WTC11 (cell line): ENCODE measurements at regions not wholly inside any gene's neighbourhood (a gene's known extent, or its start where the extent isn't known, plus 50 kb on each side); places are given as distances from the start of the nearest gene placed in this dataset.

Experiments used
- ATAC-seq: fragments of 200-7000 bp; cut with Tn5 transposase; 2 replicates; pipeline ENCODE4 v1.10.0; 2021; ENCODE audit warnings: mild to moderate bottlenecking, moderate library complexity
- CTCF ChIA-PET: fragments of 300-600 bp; sonication (Branson Sonifier 250); formaldehyde crosslinking; loops from one replicate; lab custom pipeline; 2021; ENCODE audit warnings: antibody characterized with exemption; lab: Charles Lee
- POLR2A ChIA-PET: fragments of 350-600 bp; sonication (Branson Sonifier 250); formaldehyde crosslinking; loops from one replicate; lab custom pipeline; 2021; ENCODE audit warnings: antibody characterized with exemption; lab: Charles Lee
- DNase-seq: peaks from one replicate; pipeline ENCODE4 v3.0.0; 2021; ENCODE audit warnings: low spot score
- H3K27ac Mint-ChIP-seq: 2 replicates; pipeline ENCODE4 v1.8.0; 2021; ENCODE audit warnings: mixed read lengths
- H3K27me3 Mint-ChIP-seq: 2 replicates; pipeline ENCODE4 v1.8.0; 2021; ENCODE audit warnings: low read depth, mild to moderate bottlenecking, moderate library complexity, mixed read lengths
- H3K36me3 Mint-ChIP-seq: 2 replicates; pipeline ENCODE4 v1.8.0; 2021; ENCODE audit warnings: mixed read lengths
- H3K4me1 Mint-ChIP-seq: 2 replicates; pipeline ENCODE4 v1.8.0; 2022; ENCODE audit warnings: mixed read lengths
- H3K4me3 Mint-ChIP-seq: 2 replicates; pipeline ENCODE4 v1.8.0; 2021; ENCODE audit warnings: mild to moderate bottlenecking, moderate library complexity, mixed read lengths
- H3K9me3 Mint-ChIP-seq: 2 replicates; pipeline ENCODE4 v1.8.0; 2021; ENCODE audit warnings: mixed read lengths
- AFF4 ChIP-seq: sonication (generic); formaldehyde crosslinking; IDR thresholded peaks from 2 replicates; pipeline ENCODE4 v1.8.1; 2023; ENCODE audit warnings: mild to moderate bottlenecking, missing genetic modification reagents, borderline replicate concordance
- ATF2 ChIP-seq: sonication (generic); formaldehyde crosslinking; IDR thresholded peaks from 2 replicates; pipeline ENCODE4 v1.8.1; 2022; ENCODE audit warnings: low read depth, missing genetic modification reagents, borderline replicate concordance
- CREM ChIP-seq: sonication (generic); formaldehyde crosslinking; IDR thresholded peaks from 2 replicates; pipeline ENCODE4 v1.8.1; 2022; ENCODE audit warnings: mild to moderate bottlenecking, missing genetic modification reagents, moderate library complexity
- CTCF ChIP-seq: fragments of 200-600 bp; IDR thresholded peaks from 2 replicates; pipeline ENCODE4 v1.8.0; 2022; ENCODE audit warnings: antibody characterized with exemption
- E2F1 ChIP-seq: sonication (generic); formaldehyde crosslinking; IDR thresholded peaks from 2 replicates; pipeline ENCODE4 v1.8.0; 2022; ENCODE audit warnings: mild to moderate bottlenecking, missing genetic modification reagents
- E2F4 ChIP-seq: sonication (generic); formaldehyde crosslinking; IDR thresholded peaks from 2 replicates; pipeline ENCODE4 v1.8.1; 2022; ENCODE audit warnings: low read depth, mild to moderate bottlenecking, moderate library complexity, missing genetic modification reagents, borderline replicate concordance
- ELF4 ChIP-seq: sonication (generic); formaldehyde crosslinking; IDR thresholded peaks from 2 replicates; pipeline ENCODE4 v1.8.1; 2022; ENCODE audit warnings: low read depth, mild to moderate bottlenecking, moderate library complexity, missing genetic modification reagents
- ETV6 ChIP-seq: sonication (generic); formaldehyde crosslinking; IDR thresholded peaks from 2 replicates; pipeline ENCODE4 v1.8.1; 2022; ENCODE audit warnings: mild to moderate bottlenecking, missing genetic modification reagents
- FOXP4 ChIP-seq: sonication (generic); formaldehyde crosslinking; IDR thresholded peaks from 2 replicates; pipeline ENCODE4 v1.8.0; 2022; ENCODE audit warnings: mild to moderate bottlenecking, missing genetic modification reagents
- GABPB1 ChIP-seq: sonication (generic); formaldehyde crosslinking; IDR thresholded peaks from 2 replicates; pipeline ENCODE4 v1.8.1; 2023; ENCODE audit warnings: mild to moderate bottlenecking, missing genetic modification reagents
- JUN ChIP-seq: sonication (generic); formaldehyde crosslinking; IDR thresholded peaks from 2 replicates; pipeline ENCODE4 v1.8.0; 2023; ENCODE audit warnings: mild to moderate bottlenecking, missing genetic modification reagents
- KAT7 ChIP-seq: sonication (generic); formaldehyde crosslinking; IDR thresholded peaks from 2 replicates; pipeline ENCODE4 v1.8.1; 2023; ENCODE audit warnings: missing genetic modification reagents, mild to moderate bottlenecking, borderline replicate concordance
- MXD4 ChIP-seq: fragments of 250-450 bp; sonication (Bioruptor Pico); IDR thresholded peaks from 2 replicates; pipeline ENCODE4 v1.8.0; 2021; ENCODE audit warnings: mild to moderate bottlenecking, moderate library complexity, borderline replicate concordance
- NFATC4 ChIP-seq: fragments of 250-450 bp; sonication (Bioruptor Pico); IDR thresholded peaks from 2 replicates; pipeline ENCODE4 v1.9.0; 2021; ENCODE audit warnings: mild to moderate bottlenecking
- NFE2L1 ChIP-seq: sonication (generic); formaldehyde crosslinking; IDR thresholded peaks from 2 replicates; pipeline ENCODE4 v1.8.1; 2023; ENCODE audit warnings: missing genetic modification reagents
- OVOL2 ChIP-seq: fragments of 250-450 bp; sonication (Bioruptor Pico); IDR thresholded peaks from 2 replicates; pipeline ENCODE4 v1.9.0; 2021; ENCODE audit warnings: mild to moderate bottlenecking, borderline replicate concordance
- RORB ChIP-seq: fragments of 250-450 bp; sonication (Bioruptor Pico); IDR thresholded peaks from 2 replicates; pipeline ENCODE4 v1.9.0; 2021; ENCODE audit warnings: mild to moderate bottlenecking
- TEAD1 ChIP-seq: sonication (generic); formaldehyde crosslinking; IDR thresholded peaks from 2 replicates; pipeline ENCODE4 v1.8.0; 2022; ENCODE audit warnings: mild to moderate bottlenecking, missing genetic modification reagents
- TEAD4 ChIP-seq: sonication (generic); formaldehyde crosslinking; IDR thresholded peaks from 2 replicates; pipeline ENCODE4 v1.8.0; 2022; ENCODE audit warnings: mild to moderate bottlenecking, missing genetic modification reagents
- ZNF317 ChIP-seq: sonication (generic); formaldehyde crosslinking; IDR thresholded peaks from 2 replicates; pipeline ENCODE4 v1.8.1; 2023; ENCODE audit warnings: low read depth, mild to moderate bottlenecking, moderate library complexity, missing genetic modification reagents, borderline replicate concordance
- ZNF396 ChIP-seq: fragments of 250-450 bp; sonication (Bioruptor Pico); IDR thresholded peaks from 2 replicates; pipeline ENCODE4 v1.8.0; 2021; ENCODE audit warnings: mild to moderate bottlenecking, moderate library complexity, borderline replicate concordance
- ZSCAN18 ChIP-seq: fragments of 250-450 bp; sonication (Bioruptor Pico); IDR thresholded peaks from 2 replicates; pipeline ENCODE4 v2.1.2; 2022; ENCODE audit warnings: mild to moderate bottlenecking, moderate library complexity

- no peak overlapping the region for H3K4me3 Mint-ChIP-seq
- ATAC-seq = no peak
These were observed 152.5 kb upstream of the LYZL1 start for GRCh38 chr10:29136411-29136810.

GRCh38 chr10:29140151-29140550 is 148.7 kb upstream of the LYZL1 start:
- peaks cover 52% of the 10 kb centered on the region for H3K4me1 Mint-ChIP-seq
- no peak for DNase-seq
- H3K9me3 Mint-ChIP-seq = peaks cover 3% of the 10 kb centered on the region; the same call in 1 of the 2 replicates
- peak overlapping the region; percentile 41; the same call in 1 of the 2 replicates for H3K27ac Mint-ChIP-seq
- ATAC-seq = no peak
- H3K4me3 Mint-ChIP-seq = no peak overlapping the region
- ChIA-PET CTCF (interaction anchor here (1.2 kb wide), 1 partner anchor 13 kb away, joined by 3 read pairs; no protein-coding TSS in a partner anchor), POLR2A (interaction anchor here (0.7 kb wide), 1 partner anchor 484 kb away, joined by 3 read pairs; no protein-coding TSS in a partner anchor)
- H3K27me3 Mint-ChIP-seq = no peaks in the 10 kb centered on the region
- peaks cover 4% of the 10 kb centered on the region for H3K36me3 Mint-ChIP-seq
- TF ChIP-seq ZNF396 (CRISPR knock-in tag) (no peak), GABPB1 (CRISPR knock-in tag) (no peak), OVOL2 (no peak), KAT7 (no peak), MXD4 (no peak), FOXP4 (CRISPR knock-in tag) (no peak), CREM (no peak), E2F4 (CRISPR knock-in tag) (no peak), AFF4 (no peak), E2F1 (CRISPR knock-in tag) (no peak), ATF2 (CRISPR knock-in tag) (no peak)

More at GRCh38 chr10:29136411-29136810, 152.5 kb upstream of the LYZL1 start:
- no peaks in the 10 kb centered on the region; the same call in 1 of the 2 replicates for H3K27me3 Mint-ChIP-seq
- POLR2A ChIA-PET = no interaction called here
- no peak for DNase-seq
- TF ChIP-seq NFE2L1 = no peak
- TF ChIP-seq TEAD1 = no peak
- TF ChIP-seq CREM = no peak
- no peak for TF ChIP-seq TEAD4 (CRISPR knock-in tag)
- TF ChIP-seq NFATC4 (CRISPR knock-in tag) = no peak
- no peak for TF ChIP-seq ELF4
- no peak for TF ChIP-seq ETV6
- TF ChIP-seq ZSCAN18 (CRISPR knock-in tag) = no peak
- no peak for TF ChIP-seq ZNF317 (CRISPR knock-in tag)
- no peak for TF ChIP-seq CTCF
- TF ChIP-seq JUN = no peak
- TF ChIP-seq RORB (CRISPR knock-in tag) = no peak
- TF ChIP-seq, all 79 proteins: peak for 0
- CTCF ChIA-PET = no interaction called here
- peaks cover 4% of the 10 kb centered on the region; the same call in 1 of the 2 replicates for H3K9me3 Mint-ChIP-seq
- peaks cover 29% of the 10 kb centered on the region for H3K4me1 Mint-ChIP-seq
- no peak overlapping the region for H3K27ac Mint-ChIP-seq
- no peaks in the 10 kb centered on the region; the same call in 1 of the 2 replicates for H3K36me3 Mint-ChIP-seq
